CD4-positive, alpha-beta T cell treated with Interleukin-1 beta for 1 hour (primary cell): ENCODE measurements at regions not wholly inside any gene's neighbourhood (a gene's known extent, or its start where the extent isn't known, plus 50 kb on each side); places are given as distances from the start of the nearest gene placed in this dataset.
"Not testable (repeated sequence)": the region's sequence is repeated elsewhere in the genome, so short reads cannot be mapped to it uniquely, and the experiment has no call there.

ENCODE experiments used
- DNase-seq, 2 donors: peaks; one replicate each; pipeline ENCODE4 v3.0.0-alpha.2; 2020 to 2022

DNA sequence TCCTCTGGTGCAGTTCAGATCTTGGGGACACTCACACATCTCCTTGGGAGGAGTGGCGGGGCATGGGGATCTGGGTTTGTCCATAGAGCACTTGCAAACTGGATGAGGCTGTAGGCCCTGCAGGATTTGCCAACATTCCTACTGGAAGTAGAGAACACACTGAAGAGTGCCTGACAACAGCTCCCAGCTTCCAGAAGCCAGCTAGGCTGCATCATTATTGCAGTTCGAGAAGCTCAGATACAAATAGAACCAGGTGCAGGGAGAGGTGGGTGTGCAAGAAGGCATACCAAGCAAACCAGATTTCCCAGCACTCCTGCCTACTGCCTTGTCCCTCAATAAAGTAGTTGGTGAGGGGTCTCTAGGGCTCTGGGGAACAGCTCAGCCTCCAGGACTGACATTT, 52.5 kb downstream of the RHOB start:
- DNase-seq: no peak

DNA sequence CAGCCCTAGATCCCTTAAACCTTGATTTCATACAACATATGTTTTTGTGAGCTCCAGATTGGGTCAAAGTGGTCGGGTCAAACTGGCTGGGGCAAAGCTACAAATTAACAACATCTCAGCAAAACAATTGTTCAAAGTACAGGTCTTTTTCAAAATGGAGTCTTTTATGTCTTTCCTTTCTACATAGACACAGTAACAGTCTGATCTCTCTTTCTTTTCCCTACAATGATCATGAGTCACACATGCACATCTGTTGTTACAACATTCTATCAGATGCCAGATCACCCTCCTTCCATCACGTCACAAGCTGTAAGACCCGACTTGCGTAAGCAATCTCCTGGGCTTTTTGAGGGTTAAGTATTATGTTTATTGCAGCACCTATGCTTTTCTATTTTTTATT, 55.1 kb downstream of the RHOB start:
- DNase-seq: peak in 1 of 2 donors; percentile 13

- not testable (repeated sequence) for DNase-seq
These were observed 55.6 kb downstream of the RHOB start for GRCh38 chr2:20502496-20502895.

DNA sequence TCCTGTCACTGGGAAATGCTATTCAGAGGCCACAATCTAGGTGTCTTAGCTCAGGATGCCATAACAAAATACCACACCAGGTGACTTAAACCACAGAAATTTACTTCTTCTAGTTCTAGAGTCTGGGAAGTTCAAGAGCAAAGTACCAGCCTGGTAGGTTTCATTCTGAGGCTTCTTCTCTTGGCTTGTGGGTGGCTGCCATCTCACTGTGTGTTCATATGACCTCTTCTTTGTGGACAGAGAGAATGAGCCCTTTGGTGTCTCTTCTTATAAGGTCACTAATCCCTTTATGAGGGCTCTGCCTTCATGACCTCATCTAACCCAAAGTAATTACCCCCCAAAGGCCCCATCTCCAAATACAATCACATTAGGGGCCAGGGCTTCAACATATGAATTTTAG, 57.3 kb downstream of the RHOB start:
- no peak for DNase-seq

GRCh38 chr2:20506201-20506685, 59.4 kb downstream of the RHOB start:
- no peak for DNase-seq

- peak in 1 of 2 donors; percentile 4 for DNase-seq
These were observed 60.4 kb downstream of the RHOB start for GRCh38 chr2:20507166-20507692.

- DNase-seq: no peak
These were observed 60.8 kb downstream of the RHOB start for GRCh38 chr2:20507711-20508110.

DNA sequence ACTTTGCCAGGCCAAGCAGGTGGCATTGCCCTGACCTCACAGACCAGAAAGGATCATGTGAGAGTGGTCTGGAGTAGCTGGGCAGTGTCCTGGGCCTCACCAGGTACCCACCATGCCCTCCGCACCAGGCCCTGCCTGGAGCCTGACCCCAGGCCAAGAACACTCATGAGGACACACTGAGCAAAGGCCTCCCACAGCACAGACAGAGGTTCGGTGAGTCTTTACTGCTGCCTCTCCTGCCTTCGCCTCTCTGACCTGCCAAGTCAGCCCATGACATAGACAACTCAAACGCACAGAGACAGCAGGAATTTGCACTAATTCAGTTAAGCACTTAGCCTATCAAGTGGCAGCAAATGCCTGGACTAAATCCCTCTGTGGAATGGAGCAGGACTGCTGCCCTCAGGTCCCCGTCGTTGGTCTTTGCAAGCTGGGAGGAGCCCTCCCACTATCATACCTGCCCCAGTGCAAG, 62.5 kb downstream of the RHOB start:
- DNase-seq: no peak

DNA sequence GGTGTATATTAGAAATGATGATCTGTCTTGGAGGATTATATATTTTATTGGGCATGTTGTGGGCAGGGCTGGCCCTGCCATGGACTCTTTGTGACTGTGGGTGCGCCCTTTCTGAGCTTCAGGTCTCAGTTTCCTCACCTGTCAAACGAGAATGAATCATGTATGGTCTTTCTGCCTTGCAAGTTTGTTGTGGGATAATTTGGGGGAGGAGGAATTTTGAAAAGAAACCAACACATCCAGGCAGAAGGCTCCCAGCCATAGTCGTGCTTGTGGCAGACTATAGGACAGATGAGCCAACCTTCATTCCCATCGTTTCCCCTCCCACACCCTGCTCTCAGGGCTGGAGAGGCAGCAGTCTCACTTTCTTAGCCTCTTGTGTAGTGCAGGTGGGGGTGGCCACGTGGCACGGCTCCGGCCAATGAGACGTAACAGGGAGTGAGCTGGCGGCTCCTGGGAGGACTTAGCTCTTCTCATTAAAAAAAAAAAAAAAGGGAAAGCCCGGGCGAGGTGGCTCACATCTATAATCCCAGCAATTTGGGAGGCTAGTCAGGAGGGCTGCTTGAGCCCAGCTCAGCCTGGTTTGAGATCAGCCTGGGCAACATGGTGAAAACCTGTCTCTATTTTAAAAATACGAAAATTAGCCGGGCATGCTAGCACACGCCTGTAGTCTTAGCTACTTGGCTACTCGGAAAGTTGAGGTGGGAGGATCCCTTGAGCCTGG, 63.1 kb downstream of the RHOB start:
- no peak for DNase-seq

- no peak for DNase-seq
These were observed 64.3 kb downstream of the RHOB start for GRCh38 chr2:20511130-20511529.

- DNase-seq: no peak
These were observed 65.3 kb downstream of the RHOB start for GRCh38 chr2:20512061-20512605.

- no peak for DNase-seq
These were observed 67.1 kb downstream of the RHOB start for GRCh38 chr2:20513946-20514345.

- no peak for DNase-seq
These were observed 67.9 kb downstream of the RHOB start for GRCh38 chr2:20514596-20515269.

- no peak for DNase-seq
These were observed 68.7 kb downstream of the RHOB start for GRCh38 chr2:20515290-20516220.

- DNase-seq: no peak
These were observed 69.4 kb downstream of the RHOB start for GRCh38 chr2:20516291-20516645.

- DNase-seq: no peak
These were observed 69.9 kb downstream of the RHOB start for GRCh38 chr2:20516646-20517341.

DNA sequence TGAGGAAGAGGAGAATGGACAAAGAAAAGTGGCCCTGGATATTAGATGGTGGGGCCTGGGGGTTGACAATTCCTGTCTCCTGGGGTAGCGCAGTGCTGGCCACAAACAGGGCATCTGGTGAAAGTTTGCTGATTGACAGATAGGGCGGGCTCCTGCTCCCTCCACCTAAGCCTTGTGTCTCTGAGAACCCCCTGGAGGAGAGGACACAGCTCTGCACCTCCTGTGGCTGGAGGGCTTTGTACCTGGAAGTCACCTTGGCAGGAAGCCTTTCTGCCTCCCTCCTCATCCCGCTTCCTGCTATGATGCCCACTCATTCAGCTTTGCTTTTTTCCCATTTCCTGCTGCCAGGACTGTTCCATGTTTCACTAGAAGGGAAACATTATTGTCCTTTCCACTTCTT, 72.4 kb downstream of the RHOB start:
- DNase-seq: no peak

- DNase-seq: no peak
These were observed 73.3 kb downstream of the RHOB start for GRCh38 chr2:20520128-20520527.

DNA sequence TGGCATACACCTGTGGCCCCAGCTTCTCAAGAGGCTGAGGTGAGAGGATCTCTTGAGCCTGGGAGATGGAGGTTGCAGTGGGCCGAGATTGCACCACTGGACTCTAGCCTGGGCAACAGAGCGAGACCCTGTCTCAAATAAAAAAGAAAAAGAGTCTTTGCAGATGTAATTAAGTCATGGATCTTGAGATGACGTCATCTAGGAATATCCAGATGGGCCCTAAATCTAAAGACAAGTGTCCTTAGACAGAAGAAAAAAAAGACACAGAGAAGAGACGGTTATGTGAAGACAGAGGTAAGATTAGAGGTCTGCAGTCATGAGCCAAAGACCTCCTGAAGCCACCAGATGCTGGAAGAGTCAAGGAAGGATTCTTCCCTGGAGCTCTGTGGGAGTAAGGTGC, 74.3 kb downstream of the RHOB start:
- no peak for DNase-seq

- no peak for DNase-seq
These were observed 74.9 kb downstream of the RHOB start for GRCh38 chr2:20521682-20522189.

- no peak for DNase-seq
These were observed 76.4 kb downstream of the RHOB start for GRCh38 chr2:20523073-20523798.
